ENCODE measurements at regions not wholly inside any gene's neighbourhood (a gene's known extent, or its start where the extent isn't known, plus 50 kb on each side); places are given as distances from the start of the nearest gene placed in this dataset.

DNA sequence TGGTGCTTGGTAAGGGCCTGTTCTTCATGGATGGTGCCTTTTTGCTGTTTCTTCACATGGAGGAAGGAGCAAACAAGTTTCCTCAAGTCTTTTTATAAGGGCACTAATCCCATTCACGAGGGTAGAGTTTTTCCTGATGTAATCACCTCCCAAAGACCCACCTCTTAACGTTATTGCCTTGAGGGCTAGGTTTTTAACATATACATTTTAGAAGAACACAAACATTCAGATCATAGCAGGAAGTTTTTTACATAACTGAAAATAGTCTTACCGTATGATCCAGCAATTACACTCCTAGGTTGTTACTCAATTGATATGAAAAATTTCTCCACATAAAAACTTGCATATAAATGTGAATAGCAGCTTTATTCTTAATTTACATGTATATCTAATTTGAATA is 976.3 kb downstream of the DSC3 start:
- TF ChIP-seq, protein P1, sequence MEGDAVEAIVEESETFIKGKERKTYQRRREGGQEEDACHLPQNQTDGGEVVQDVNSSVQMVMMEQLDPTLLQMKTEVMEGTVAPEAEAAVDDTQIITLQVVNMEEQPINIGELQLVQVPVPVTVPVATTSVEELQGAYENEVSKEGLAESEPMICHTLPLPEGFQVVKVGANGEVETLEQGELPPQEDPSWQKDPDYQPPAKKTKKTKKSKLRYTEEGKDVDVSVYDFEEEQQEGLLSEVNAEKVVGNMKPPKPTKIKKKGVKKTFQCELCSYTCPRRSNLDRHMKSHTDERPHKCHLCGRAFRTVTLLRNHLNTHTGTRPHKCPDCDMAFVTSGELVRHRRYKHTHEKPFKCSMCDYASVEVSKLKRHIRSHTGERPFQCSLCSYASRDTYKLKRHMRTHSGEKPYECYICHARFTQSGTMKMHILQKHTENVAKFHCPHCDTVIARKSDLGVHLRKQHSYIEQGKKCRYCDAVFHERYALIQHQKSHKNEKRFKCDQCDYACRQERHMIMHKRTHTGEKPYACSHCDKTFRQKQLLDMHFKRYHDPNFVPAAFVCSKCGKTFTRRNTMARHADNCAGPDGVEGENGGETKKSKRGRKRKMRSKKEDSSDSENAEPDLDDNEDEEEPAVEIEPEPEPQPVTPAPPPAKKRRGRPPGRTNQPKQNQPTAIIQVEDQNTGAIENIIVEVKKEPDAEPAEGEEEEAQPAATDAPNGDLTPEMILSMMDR (IDR thresholded peaks at IDR 0.05), result no peak
- TF ChIP-seq POLR2A (IDR thresholded peaks at IDR 0.05; ENCODE audit: low read length), result no peak
- no peak for TF ChIP-seq BHLHE40 (IDR thresholded peaks at IDR 0.05; ENCODE audit: low read depth, low read length)
- TF ChIP-seq NFE2L2 (conservative IDR thresholded peaks at IDR 0.05; ENCODE audit: low read length), result no peak
- TF ChIP-seq, protein P2, sequence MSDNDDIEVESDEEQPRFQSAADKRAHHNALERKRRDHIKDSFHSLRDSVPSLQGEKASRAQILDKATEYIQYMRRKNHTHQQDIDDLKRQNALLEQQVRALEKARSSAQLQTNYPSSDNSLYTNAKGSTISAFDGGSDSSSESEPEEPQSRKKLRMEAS (IDR thresholded peaks at IDR 0.05), result no peak
- no peak for TF ChIP-seq HEYL (CRISPR knock-in tag; IDR thresholded peaks at IDR 0.05)
